ENCODE measurements at regions not wholly inside any gene's neighbourhood (a gene's known extent, or its start where the extent isn't known, plus 50 kb on each side); places are given as distances from the start of the nearest gene placed in this dataset.

GRCh38 chr10:109239371-109239770 is 683.9 kb downstream of the XPNPEP1 start:
- TF ChIP-seq CTCF (IDR thresholded peaks at IDR 0.05) (no peak), EP300 (IDR thresholded peaks at IDR 0.05) (no peak), POLR2A (IDR thresholded peaks at IDR 0.05) (no peak)

Measured in ovary (tissue), 3 donors.